ENCODE measurements at regions not wholly inside any gene's neighbourhood (a gene's known extent, or its start where the extent isn't known, plus 50 kb on each side); places are given as distances from the start of the nearest gene placed in this dataset.
A peak's percentile ranks its signal among the peaks of the same experiment; 100 is the strongest.

DNA sequence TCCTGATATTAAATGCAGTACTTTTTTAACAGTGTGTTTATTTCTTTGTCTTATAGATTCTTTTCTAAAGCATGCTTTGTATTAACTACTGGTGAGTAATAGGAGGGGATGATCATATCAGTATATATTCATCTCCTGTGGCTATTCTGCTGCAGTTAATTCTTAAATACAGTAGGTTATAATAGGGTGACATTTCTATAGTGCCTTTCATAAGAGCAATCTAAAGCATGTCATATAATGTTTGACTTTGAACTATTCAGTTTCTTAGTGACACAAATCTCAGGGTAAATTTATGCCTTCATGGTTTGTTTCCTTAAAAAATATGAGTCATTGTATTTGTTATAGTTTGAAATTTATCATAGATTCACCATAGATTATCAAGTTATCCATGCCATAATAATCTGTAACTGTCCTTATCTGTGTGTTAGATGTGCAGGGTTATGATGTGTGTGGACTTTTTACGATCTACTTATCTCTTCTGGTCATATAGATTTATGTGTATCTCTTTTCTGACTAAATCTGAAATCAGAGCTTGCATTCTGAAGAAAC lies 1019.5 kb downstream of the NR2F1-AS1 start:
- Histone ChIP-seq H3K9me3 (ENCODE audit: insufficient read depth, low read depth, low read length) (no peaks in the 10 kb centered on the region), H3K27ac (ENCODE audit: low read depth, low read length) (no peak overlapping the region), H3K36me3 (ENCODE audit: control insufficient read depth in 1 of 2, insufficient read depth in 2 of 2, low read length in 2 of 2) (no peaks in the 10 kb centered on the region), H3K14ac (ENCODE audit: low read length) (no peak overlapping the region), H4K91ac (ENCODE audit: low read depth, low read length) (no peak overlapping the region), H3K23ac (ENCODE audit: low read length) (no peak overlapping the region), H3K18ac (ENCODE audit: low read length) (no peak overlapping the region), H4K8ac (ENCODE audit: low read depth, low read length) (no peak overlapping the region), H4K12ac (ENCODE audit: low read depth, low read length) (no peak overlapping the region), H3K4me2 (ENCODE audit: low read length) (no peak overlapping the region), H3K4me1 (ENCODE audit: control insufficient read depth in 1 of 2, insufficient read depth in 2 of 2, low read length in 2 of 2) (no peaks in the 10 kb centered on the region), H3K79me2 (ENCODE audit: control insufficient read depth, insufficient read depth, low read length, poor library complexity) (no peaks in the 10 kb centered on the region), H3K4ac (ENCODE audit: low read depth, low read length) (no peak overlapping the region), H2BK12ac (ENCODE audit: low read length) (no peak overlapping the region), H2AK5ac (ENCODE audit: low read length) (no peak overlapping the region), H2BK5ac (ENCODE audit: low read depth, low read length, poor library complexity) (no peak overlapping the region), H2BK120ac (ENCODE audit: insufficient read depth, low read length, poor library complexity) (no peak overlapping the region), H3K4me3 (ENCODE audit: low read depth, low read length) (no peak overlapping the region), H3K27me3 (ENCODE audit: insufficient read depth, low read length) (no peaks in the 10 kb centered on the region), H3K9ac (ENCODE audit: low read length) (no peak overlapping the region), H2AFZ (ENCODE audit: insufficient read depth, low read length, poor library complexity) (no peak overlapping the region), H3K79me1 (ENCODE audit: low read length) (no peaks in the 10 kb centered on the region)
- no CpG with 5 or more reads among the region's 1 CpG for WGBS (ENCODE audit: extremely low coverage, insufficient coverage, insufficient read length)
- no peak for DNase-seq

DNA sequence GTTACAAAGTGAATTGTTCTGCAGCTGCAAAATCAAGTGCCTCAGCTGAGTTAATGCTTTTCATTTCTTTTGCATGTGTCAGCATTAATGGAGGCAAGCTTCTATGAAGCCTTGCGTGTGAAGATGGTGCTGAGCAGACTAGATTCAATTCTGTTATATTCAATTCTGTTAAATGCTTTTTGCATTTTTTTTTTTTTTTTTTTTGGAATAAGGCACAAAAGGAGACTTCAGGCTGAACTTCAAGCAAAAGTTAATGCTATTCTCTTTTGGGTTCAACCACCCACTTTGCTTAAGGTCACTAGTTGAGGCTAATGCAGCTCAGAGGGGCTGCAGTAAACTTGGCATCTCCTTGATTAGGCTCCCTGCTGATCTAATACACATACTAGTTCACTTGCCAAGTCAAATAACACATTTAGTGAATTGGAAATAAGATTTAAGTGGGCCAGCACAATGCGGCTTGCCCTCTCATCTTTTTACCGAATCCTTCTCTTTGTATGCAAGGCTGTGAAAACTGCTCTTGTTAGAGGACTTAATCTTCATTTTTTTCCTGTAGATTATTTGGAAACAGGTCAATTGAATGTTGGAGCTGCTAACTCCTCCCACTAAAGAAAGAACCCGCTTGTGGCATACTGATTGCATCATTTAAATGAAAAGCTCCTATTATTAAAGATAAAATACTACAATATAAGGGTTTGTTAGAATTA lies 1020.2 kb downstream of the NR2F1-AS1 start:
- DNase-seq = peak in 1 of 2 donors; percentile 37
- no peak overlapping the region for H2BK120ac ChIP-seq (ENCODE audit: insufficient read depth, low read length, poor library complexity)
- no peak overlapping the region for H3K27ac ChIP-seq (ENCODE audit: low read depth, low read length)
- no peak overlapping the region for H3K4me2 ChIP-seq (ENCODE audit: low read length)
- H3K27me3 ChIP-seq (ENCODE audit: insufficient read depth, low read length) = no peaks in the 10 kb centered on the region
- no peaks in the 10 kb centered on the region for H3K4me1 ChIP-seq (ENCODE audit: control insufficient read depth in 1 of 2, insufficient read depth in 2 of 2, low read length in 2 of 2)
- H2AK5ac ChIP-seq (ENCODE audit: low read length) = no peak overlapping the region
- no peaks in the 10 kb centered on the region for H3K79me2 ChIP-seq (ENCODE audit: control insufficient read depth, insufficient read depth, low read length, poor library complexity)
- H3K14ac ChIP-seq (ENCODE audit: low read length) = no peak overlapping the region
- no CpG with 5 or more reads among the region's 4 CpGs for WGBS (ENCODE audit: extremely low coverage, insufficient coverage, insufficient read length)
- H3K4me3 ChIP-seq (ENCODE audit: low read depth, low read length) = no peak overlapping the region
- H3K23ac ChIP-seq (ENCODE audit: low read length) = no peak overlapping the region
- no peaks in the 10 kb centered on the region for H3K36me3 ChIP-seq (ENCODE audit: control insufficient read depth in 1 of 2, insufficient read depth in 2 of 2, low read length in 2 of 2)
- no peak overlapping the region for H3K4ac ChIP-seq (ENCODE audit: low read depth, low read length)
- no peak overlapping the region for H2AFZ ChIP-seq (ENCODE audit: insufficient read depth, low read length, poor library complexity)
- no peak overlapping the region for H3K18ac ChIP-seq (ENCODE audit: low read length)
- H4K91ac ChIP-seq (ENCODE audit: low read depth, low read length) = no peak overlapping the region
- no peak overlapping the region for H4K8ac ChIP-seq (ENCODE audit: low read depth, low read length)
- H2BK5ac ChIP-seq (ENCODE audit: low read depth, low read length, poor library complexity) = no peak overlapping the region
- no peak overlapping the region for H2BK12ac ChIP-seq (ENCODE audit: low read length)
- H3K79me1 ChIP-seq (ENCODE audit: low read length) = no peaks in the 10 kb centered on the region
- no peak overlapping the region for H4K12ac ChIP-seq (ENCODE audit: low read depth, low read length)
- no peak overlapping the region for H3K9ac ChIP-seq (ENCODE audit: low read length)
- H3K9me3 ChIP-seq (ENCODE audit: insufficient read depth, low read depth, low read length) = no peaks in the 10 kb centered on the region

DNA sequence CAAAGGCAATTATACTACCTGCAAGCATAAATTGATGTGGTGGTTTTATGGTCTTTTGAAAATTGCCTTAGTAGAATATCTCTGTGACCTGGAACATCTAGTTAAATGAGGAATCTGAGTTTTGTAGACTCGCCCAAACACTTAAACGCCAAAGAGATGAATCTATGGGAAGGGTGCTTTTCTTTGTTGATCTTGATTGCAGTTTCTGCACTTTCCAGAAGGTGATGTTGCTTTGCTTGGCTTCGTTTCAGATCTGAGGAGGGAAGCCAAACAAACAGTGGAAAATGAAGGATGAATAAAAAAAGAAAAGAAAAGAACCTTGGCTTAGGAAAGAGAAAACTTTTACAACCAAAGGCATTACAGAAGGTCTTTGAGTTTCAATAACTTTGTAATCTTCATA lies 1021.2 kb downstream of the NR2F1-AS1 start:
- Histone ChIP-seq H4K91ac (ENCODE audit: low read depth, low read length) (no peak overlapping the region), H3K14ac (ENCODE audit: low read length) (no peak overlapping the region), H3K9me3 (ENCODE audit: insufficient read depth, low read depth, low read length) (no peaks in the 10 kb centered on the region), H3K27ac (ENCODE audit: low read depth, low read length) (no peak overlapping the region), H3K4me1 (ENCODE audit: control insufficient read depth in 1 of 2, insufficient read depth in 2 of 2, low read length in 2 of 2) (no peaks in the 10 kb centered on the region), H2AK5ac (ENCODE audit: low read length) (no peak overlapping the region), H3K27me3 (ENCODE audit: insufficient read depth, low read length) (no peaks in the 10 kb centered on the region), H4K12ac (ENCODE audit: low read depth, low read length) (no peak overlapping the region), H4K8ac (ENCODE audit: low read depth, low read length) (no peak overlapping the region), H2BK5ac (ENCODE audit: low read depth, low read length, poor library complexity) (no peak overlapping the region), H3K79me1 (ENCODE audit: low read length) (no peaks in the 10 kb centered on the region), H3K36me3 (ENCODE audit: control insufficient read depth in 1 of 2, insufficient read depth in 2 of 2, low read length in 2 of 2) (no peaks in the 10 kb centered on the region), H3K4me2 (ENCODE audit: low read length) (no peak overlapping the region), H2BK120ac (ENCODE audit: insufficient read depth, low read length, poor library complexity) (no peak overlapping the region), H3K4me3 (ENCODE audit: low read depth, low read length) (no peak overlapping the region), H3K9ac (ENCODE audit: low read length) (no peak overlapping the region), H3K4ac (ENCODE audit: low read depth, low read length) (no peak overlapping the region), H2BK12ac (ENCODE audit: low read length) (no peak overlapping the region), H3K23ac (ENCODE audit: low read length) (no peak overlapping the region), H3K79me2 (ENCODE audit: control insufficient read depth, insufficient read depth, low read length, poor library complexity) (no peaks in the 10 kb centered on the region), H2AFZ (ENCODE audit: insufficient read depth, low read length, poor library complexity) (no peak overlapping the region), H3K18ac (ENCODE audit: low read length) (no peak overlapping the region)
- DNase-seq = no peak
- WGBS (ENCODE audit: extremely low coverage, insufficient coverage, insufficient read length) = no CpG with 5 or more reads among the region's 3 CpGs

DNA sequence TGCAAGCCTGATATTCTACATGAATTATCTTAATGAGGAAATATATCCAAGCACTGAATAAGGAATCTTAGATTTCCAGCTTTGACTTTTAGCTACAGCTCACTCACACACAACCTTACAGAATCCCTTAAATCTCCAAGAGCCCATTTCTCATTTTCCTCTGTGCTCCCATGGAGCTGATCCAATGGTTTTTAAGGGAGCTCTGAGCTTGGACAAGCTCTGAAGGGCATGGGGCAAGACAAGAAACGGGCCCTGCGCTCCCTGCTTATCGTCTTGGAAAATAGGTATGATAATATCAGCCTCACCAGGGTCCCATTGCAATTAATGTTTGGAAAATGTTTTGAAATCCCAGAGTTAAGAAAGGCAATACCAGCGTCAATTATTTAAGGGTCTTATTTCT lies 1021.7 kb downstream of the NR2F1-AS1 start:
- Histone ChIP-seq H3K9me3 (ENCODE audit: insufficient read depth, low read depth, low read length) (no peaks in the 10 kb centered on the region), H3K4me1 (ENCODE audit: control insufficient read depth in 1 of 2, insufficient read depth in 2 of 2, low read length in 2 of 2) (no peaks in the 10 kb centered on the region), H3K23ac (ENCODE audit: low read length) (no peak overlapping the region), H3K14ac (ENCODE audit: low read length) (no peak overlapping the region), H4K8ac (ENCODE audit: low read depth, low read length) (no peak overlapping the region), H3K36me3 (ENCODE audit: control insufficient read depth in 1 of 2, insufficient read depth in 2 of 2, low read length in 2 of 2) (no peaks in the 10 kb centered on the region), H3K79me1 (ENCODE audit: low read length) (no peaks in the 10 kb centered on the region), H3K9ac (ENCODE audit: low read length) (no peak overlapping the region), H3K4ac (ENCODE audit: low read depth, low read length) (no peak overlapping the region), H2AK5ac (ENCODE audit: low read length) (no peak overlapping the region), H3K4me3 (ENCODE audit: low read depth, low read length) (no peak overlapping the region), H3K4me2 (ENCODE audit: low read length) (no peak overlapping the region), H3K27ac (ENCODE audit: low read depth, low read length) (no peak overlapping the region), H4K12ac (ENCODE audit: low read depth, low read length) (no peak overlapping the region), H3K27me3 (ENCODE audit: insufficient read depth, low read length) (no peaks in the 10 kb centered on the region), H2BK120ac (ENCODE audit: insufficient read depth, low read length, poor library complexity) (no peak overlapping the region), H3K18ac (ENCODE audit: low read length) (no peak overlapping the region), H3K79me2 (ENCODE audit: control insufficient read depth, insufficient read depth, low read length, poor library complexity) (no peaks in the 10 kb centered on the region), H2BK5ac (ENCODE audit: low read depth, low read length, poor library complexity) (no peak overlapping the region), H4K91ac (ENCODE audit: low read depth, low read length) (no peak overlapping the region), H2BK12ac (ENCODE audit: low read length) (no peak overlapping the region), H2AFZ (ENCODE audit: insufficient read depth, low read length, poor library complexity) (no peak overlapping the region)
- no CpG with 5 or more reads among the region's 4 CpGs for WGBS (ENCODE audit: extremely low coverage, insufficient coverage, insufficient read length)
- no peak for DNase-seq
